ENCODE measurements at regions not wholly inside any gene's neighbourhood (a gene's known extent, or its start where the extent isn't known, plus 50 kb on each side); places are given as distances from the start of the nearest gene placed in this dataset.

DNA sequence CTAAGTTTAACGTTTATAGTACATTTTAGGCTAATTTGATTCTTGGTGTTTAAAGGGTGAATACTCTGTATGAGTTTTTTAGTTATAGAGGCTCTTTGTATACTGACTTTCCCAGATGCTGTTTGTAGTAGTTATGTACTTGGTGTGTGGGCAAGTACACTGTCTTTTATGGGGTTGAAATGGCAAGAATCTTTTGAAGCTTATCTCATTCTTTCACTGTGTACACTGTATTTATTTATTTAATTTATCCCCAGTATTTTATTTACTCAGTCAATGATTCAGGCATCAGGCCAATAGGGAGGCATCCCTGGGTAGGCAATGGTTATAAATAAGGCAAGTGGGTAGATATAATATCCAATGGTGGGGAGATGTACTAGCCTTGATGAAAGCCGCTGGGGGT lies 277.0 kb upstream of the PTCHD4 start:
- TF ChIP-seq WIZ (CRISPR knock-in tag; IDR thresholded peaks at IDR 0.05) (no peak), RFX1 (IDR thresholded peaks at IDR 0.05) (no peak), BCL6 (CRISPR knock-in tag; IDR thresholded peaks at IDR 0.05) (no peak), SKI (IDR thresholded peaks at IDR 0.05; ENCODE audit: partially characterized antibody) (no peak), SP1 (IDR thresholded peaks at IDR 0.05) (no peak), SP1 (CRISPR knock-in tag; IDR thresholded peaks at IDR 0.05) (no peak), ZNF747 (CRISPR knock-in tag; IDR thresholded peaks at IDR 0.05; ENCODE audit: borderline replicate concordance) (no peak), ZNF788 (CRISPR knock-in tag; IDR thresholded peaks at IDR 0.05; ENCODE audit: borderline replicate concordance) (no peak), STAT5B (CRISPR knock-in tag; IDR thresholded peaks at IDR 0.05) (no peak), PAX8 (CRISPR knock-in tag; IDR thresholded peaks at IDR 0.05; ENCODE audit: borderline replicate concordance) (no peak)
- intact Hi-C loops (cut with micrococcal nuclease; ENCODE audit: unreplicated experiment) = no loop called here

DNA sequence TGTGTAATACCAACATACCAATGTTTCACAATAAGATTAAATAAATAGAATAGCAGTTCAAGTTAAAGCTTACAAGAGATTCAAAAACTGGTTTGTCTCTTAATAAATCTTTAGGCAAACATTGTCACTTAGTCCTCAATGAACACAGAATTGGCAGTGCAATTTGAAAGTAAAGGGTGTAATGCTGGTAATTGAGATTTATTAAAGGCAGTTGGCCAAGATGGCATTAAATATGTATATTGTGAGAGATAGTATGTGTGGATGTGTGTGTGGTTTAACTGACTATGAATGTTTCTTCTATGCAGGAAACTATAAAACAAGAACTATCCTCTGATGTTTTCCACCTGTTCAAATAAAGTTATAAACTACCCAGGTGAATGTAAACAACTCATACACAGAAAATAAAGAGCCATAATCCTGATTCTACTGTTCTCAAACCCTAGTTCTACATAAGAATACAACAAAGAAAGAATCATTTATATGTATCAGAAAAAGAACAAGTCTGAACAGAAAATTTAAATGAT lies 267.9 kb upstream of the PTCHD4 start:
- ChIA-PET POLR2A (no interaction called here), CTCF (ENCODE audit: low intra/inter-chr PET ratio, low total read pairs) (no interaction called here)
- Histone ChIP-seq H3K4me1 (ENCODE audit: insufficient read depth, low read length) (no peaks in the 10 kb centered on the region), H3K36me3 (replicated peaks in 1 of 2; ENCODE audit: control insufficient read depth in 1 of 2, insufficient read depth in 2 of 2, low read length in 2 of 2) (no peaks in the 10 kb centered on the region), H3K9me3 (ENCODE audit: low read length) (no peaks in the 10 kb centered on the region), H3K79me2 (ENCODE audit: insufficient read depth, low read length) (no peaks in the 10 kb centered on the region), H3K27ac (ENCODE audit: extremely low read length, insufficient read depth, low read length) (no peak overlapping the region), H3K4me3 (replicated peaks in 1 of 3; ENCODE audit: insufficient read depth in 1 of 3, low read depth in 2 of 3, low read length in 3 of 3) (no peak overlapping the region), H2AFZ (ENCODE audit: low read length) (no peak overlapping the region), H3K4me2 (ENCODE audit: low read depth, low read length) (no peak overlapping the region), H3K9ac (ENCODE audit: insufficient read depth, low read depth, low read length) (no peak overlapping the region), H4K20me1 (ENCODE audit: insufficient read depth, low read length) (no peaks in the 10 kb centered on the region), H3K27me3 (ENCODE audit: control insufficient read depth in 1 of 2, insufficient read depth in 2 of 2, low read length in 2 of 2) (no peaks in the 10 kb centered on the region)
- intact Hi-C loops (cut with micrococcal nuclease; ENCODE audit: unreplicated experiment) = no loop called here
- in situ Hi-C loops (cut with HindIII; ENCODE audit: extremely low pct_ligation_motif_present, low pct_unique_long_range_greater_than_20kb) = no loop called here
- FAIRE-seq (no peak), ATAC-seq (no peak), DNase-seq (ENCODE audit: low spot score) (no peak)
- BruUV-seq (replicated peaks) = no TSS peak
- TF ChIP-seq ZNF136 (CRISPR knock-in tag; IDR thresholded peaks at IDR 0.05; ENCODE audit: low read depth) = no peak
- TF ChIP-seq FOXJ3 (CRISPR knock-in tag; IDR thresholded peaks at IDR 0.05; ENCODE audit: borderline replicate concordance) = no peak
- no peak for TF ChIP-seq ZNF430 (CRISPR knock-in tag; IDR thresholded peaks at IDR 0.05)
- TF ChIP-seq CREB1 (IDR thresholded peaks at IDR 0.05) = no peak
- TF ChIP-seq CREB1 (CRISPR knock-in tag; IDR thresholded peaks at IDR 0.05) = no peak
- no peak for TF ChIP-seq RARG (CRISPR knock-in tag; IDR thresholded peaks at IDR 0.05; ENCODE audit: low read depth)
- TF ChIP-seq ZNF7 (CRISPR knock-in tag; IDR thresholded peaks at IDR 0.05) = no peak
- TF ChIP-seq, protein P1, sequence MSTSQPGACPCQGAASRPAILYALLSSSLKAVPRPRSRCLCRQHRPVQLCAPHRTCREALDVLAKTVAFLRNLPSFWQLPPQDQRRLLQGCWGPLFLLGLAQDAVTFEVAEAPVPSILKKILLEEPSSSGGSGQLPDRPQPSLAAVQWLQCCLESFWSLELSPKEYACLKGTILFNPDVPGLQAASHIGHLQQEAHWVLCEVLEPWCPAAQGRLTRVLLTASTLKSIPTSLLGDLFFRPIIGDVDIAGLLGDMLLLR (CRISPR knock-in tag; IDR thresholded peaks at IDR 0.05) = no peak
- TF ChIP-seq KLF11 (CRISPR knock-in tag; IDR thresholded peaks at IDR 0.05) = no peak

More for the DNA sequence above, 277.0 kb upstream of the PTCHD4 start:
- no peak overlapping the region for H3K4me3 ChIP-seq (replicated peaks in 1 of 3; ENCODE audit: insufficient read depth in 1 of 3, low read depth in 2 of 3, low read length in 3 of 3)
- no peak overlapping the region for H2AFZ ChIP-seq (ENCODE audit: low read length)
- no peak overlapping the region for H3K27ac ChIP-seq (ENCODE audit: extremely low read length, insufficient read depth, low read length)
- no TSS peak for BruUV-seq (replicated peaks)
- H3K27me3 ChIP-seq (ENCODE audit: control insufficient read depth in 1 of 2, insufficient read depth in 2 of 2, low read length in 2 of 2) = no peaks in the 10 kb centered on the region
- POLR2A ChIA-PET = no interaction called here
- CTCF ChIA-PET (ENCODE audit: low intra/inter-chr PET ratio, low total read pairs) = no interaction called here
- no peak for DNase-seq (ENCODE audit: low spot score)
- in situ Hi-C loops (cut with HindIII; ENCODE audit: extremely low pct_ligation_motif_present, low pct_unique_long_range_greater_than_20kb) = no loop called here
- H3K4me2 ChIP-seq (ENCODE audit: low read depth, low read length) = no peak overlapping the region
- no peaks in the 10 kb centered on the region for H3K9me3 ChIP-seq (ENCODE audit: low read length)
- no peaks in the 10 kb centered on the region for H4K20me1 ChIP-seq (ENCODE audit: insufficient read depth, low read length)
- no peak overlapping the region for H3K9ac ChIP-seq (ENCODE audit: insufficient read depth, low read depth, low read length)
- H3K4me1 ChIP-seq (ENCODE audit: insufficient read depth, low read length) = no peaks in the 10 kb centered on the region
- 0% methylated on average over 2 of the region's 2 CpGs for WGBS (ENCODE audit: low lambda C conversion rate)
- no peak for ATAC-seq
- H3K36me3 ChIP-seq (replicated peaks in 1 of 2; ENCODE audit: control insufficient read depth in 1 of 2, insufficient read depth in 2 of 2, low read length in 2 of 2) = no peaks in the 10 kb centered on the region
- H3K79me2 ChIP-seq (ENCODE audit: insufficient read depth, low read length) = no peaks in the 10 kb centered on the region
- no peak for FAIRE-seq
